Iris pigment epithelial cell (primary cell): ENCODE measurements at regions not wholly inside any gene's neighbourhood (a gene's known extent, or its start where the extent isn't known, plus 50 kb on each side); places are given as distances from the start of the nearest gene placed in this dataset.
"Not testable (repeated sequence)": the region's sequence is repeated elsewhere in the genome, so short reads cannot be mapped to it uniquely, and the experiment has no call there.

Source experiments
- DNase-seq: peaks from one replicate; pipeline ENCODE4 v3.0.0-alpha.2; 2011; ENCODE audit warnings: low read depth

GRCh38 chrX:64580605-64581004 lies 185.4 kb upstream of the MTMR8 start:
- DNase-seq, result no peak

- no peak for DNase-seq
These were observed 184.8 kb upstream of the MTMR8 start for GRCh38 chrX:64580035-64580434.

GRCh38 chrX:64571011-64571410 lies 175.8 kb upstream of the MTMR8 start:
- no peak for DNase-seq

- peak; percentile 1 for DNase-seq
These were observed 175.0 kb upstream of the MTMR8 start for GRCh38 chrX:64570204-64570603.

- not testable (repeated sequence) for DNase-seq
These were observed 170.1 kb upstream of the MTMR8 start for GRCh38 chrX:64565348-64565747.

GRCh38 chrX:64549236-64549635 lies 154.0 kb upstream of the MTMR8 start:
- not testable (repeated sequence) for DNase-seq

DNA sequence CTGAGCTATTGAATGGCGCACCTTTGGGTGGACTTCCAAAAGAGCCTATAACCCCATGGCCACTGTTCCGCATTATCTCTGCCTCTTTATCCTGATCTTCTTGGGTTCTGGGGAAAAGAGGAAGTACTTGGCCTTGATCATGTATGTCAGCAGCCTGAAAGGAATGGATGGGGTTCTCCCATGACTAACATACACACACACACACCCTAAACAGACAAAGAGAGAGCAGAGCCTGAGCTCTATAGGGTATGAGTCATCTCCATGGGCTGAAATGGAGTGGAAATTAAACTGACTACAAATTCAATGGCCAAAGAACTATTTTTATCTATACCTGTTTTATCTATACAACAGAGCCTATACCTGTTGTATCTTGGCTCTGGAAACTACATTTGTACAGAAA lies 141.5 kb upstream of the MTMR8 start:
- DNase-seq, result no peak
